ENCODE measurements at regions not wholly inside any gene's neighbourhood (a gene's known extent, or its start where the extent isn't known, plus 50 kb on each side); places are given as distances from the start of the nearest gene placed in this dataset.

DNA sequence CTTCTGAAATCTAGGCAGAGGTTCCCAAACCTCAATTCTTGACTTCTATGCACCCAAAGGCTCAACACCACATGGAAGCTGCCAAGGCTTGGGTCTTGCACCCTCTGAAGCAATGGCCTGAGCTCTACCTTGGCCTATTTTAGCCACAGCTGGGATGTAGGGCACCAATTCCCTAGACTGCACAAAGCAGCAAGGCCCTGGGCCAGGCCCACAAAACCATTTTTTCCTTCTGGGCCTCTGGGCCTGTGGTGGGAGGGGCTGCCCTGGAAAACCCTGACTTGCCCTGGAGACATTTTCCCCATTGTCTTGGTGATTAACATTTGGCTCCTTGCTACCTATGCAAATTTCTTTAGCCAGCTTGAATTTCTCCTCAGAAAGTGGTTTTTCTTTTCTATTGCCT lies 315.2 kb downstream of the DCDC2C start:
- FAIRE-seq: no peak
- Histone ChIP-seq H3K4me3 (ENCODE audit: low read depth, low read length) (no peak overlapping the region), H3K27me3 (ENCODE audit: control insufficient read depth, insufficient read depth, low read length) (no peaks in the 10 kb centered on the region), H3K36me3 (ENCODE audit: control insufficient read depth, insufficient read depth, low read length) (no peaks in the 10 kb centered on the region)
- TF ChIP-seq, protein P1, sequence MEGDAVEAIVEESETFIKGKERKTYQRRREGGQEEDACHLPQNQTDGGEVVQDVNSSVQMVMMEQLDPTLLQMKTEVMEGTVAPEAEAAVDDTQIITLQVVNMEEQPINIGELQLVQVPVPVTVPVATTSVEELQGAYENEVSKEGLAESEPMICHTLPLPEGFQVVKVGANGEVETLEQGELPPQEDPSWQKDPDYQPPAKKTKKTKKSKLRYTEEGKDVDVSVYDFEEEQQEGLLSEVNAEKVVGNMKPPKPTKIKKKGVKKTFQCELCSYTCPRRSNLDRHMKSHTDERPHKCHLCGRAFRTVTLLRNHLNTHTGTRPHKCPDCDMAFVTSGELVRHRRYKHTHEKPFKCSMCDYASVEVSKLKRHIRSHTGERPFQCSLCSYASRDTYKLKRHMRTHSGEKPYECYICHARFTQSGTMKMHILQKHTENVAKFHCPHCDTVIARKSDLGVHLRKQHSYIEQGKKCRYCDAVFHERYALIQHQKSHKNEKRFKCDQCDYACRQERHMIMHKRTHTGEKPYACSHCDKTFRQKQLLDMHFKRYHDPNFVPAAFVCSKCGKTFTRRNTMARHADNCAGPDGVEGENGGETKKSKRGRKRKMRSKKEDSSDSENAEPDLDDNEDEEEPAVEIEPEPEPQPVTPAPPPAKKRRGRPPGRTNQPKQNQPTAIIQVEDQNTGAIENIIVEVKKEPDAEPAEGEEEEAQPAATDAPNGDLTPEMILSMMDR (IDR thresholded peaks at IDR 0.05; ENCODE audit: insufficient read depth, low read length, severe bottlenecking): no peak
- DNase-seq (ENCODE audit: low read depth): no peak

- Histone ChIP-seq H3K4me3 (ENCODE audit: low read depth, low read length) (no peak overlapping the region), H3K27me3 (ENCODE audit: control insufficient read depth, insufficient read depth, low read length) (no peaks in the 10 kb centered on the region), H3K36me3 (ENCODE audit: control insufficient read depth, insufficient read depth, low read length) (no peaks in the 10 kb centered on the region)
- TF ChIP-seq, protein P1 (IDR thresholded peaks at IDR 0.05; ENCODE audit: insufficient read depth, low read length, severe bottlenecking): no peak
- DNase-seq (ENCODE audit: low read depth) (no peak), FAIRE-seq (no peak)
These were observed 316.8 kb downstream of the DCDC2C start for GRCh38 chr2:4020153-4020552.

- DNase-seq (ENCODE audit: low read depth): no peak
- TF ChIP-seq, protein P1 (IDR thresholded peaks at IDR 0.05; ENCODE audit: insufficient read depth, low read length, severe bottlenecking): no peak
- FAIRE-seq: no peak
- H3K36me3 ChIP-seq (ENCODE audit: control insufficient read depth, insufficient read depth, low read length): no peaks in the 10 kb centered on the region
- H3K4me3 ChIP-seq (ENCODE audit: low read depth, low read length): no peak overlapping the region
- H3K27me3 ChIP-seq (ENCODE audit: control insufficient read depth, insufficient read depth, low read length): no peaks in the 10 kb centered on the region
These were observed 317.3 kb downstream of the DCDC2C start for GRCh38 chr2:4020649-4021048.

DNA sequence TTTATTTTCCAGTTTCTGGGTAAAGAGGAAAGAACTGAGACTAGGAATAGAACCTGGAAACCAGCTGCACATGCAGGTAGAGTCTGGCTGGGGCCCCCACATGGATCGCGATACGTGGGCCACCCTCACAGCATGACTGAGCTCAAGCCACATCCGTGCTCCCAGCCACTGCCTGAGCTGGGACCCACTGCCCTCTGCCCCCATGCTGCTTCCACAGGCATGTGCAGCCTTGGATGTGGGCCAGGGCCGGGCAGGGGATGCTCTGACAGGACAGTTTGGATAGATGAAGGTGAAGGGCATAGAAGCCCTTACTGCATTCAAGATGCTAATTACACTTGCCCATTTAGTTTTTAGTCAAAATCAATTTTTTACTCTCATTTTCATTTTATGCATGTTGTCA lies 321.2 kb downstream of the DCDC2C start:
- no peaks in the 10 kb centered on the region for H3K27me3 ChIP-seq (ENCODE audit: control insufficient read depth, insufficient read depth, low read length)
- no peaks in the 10 kb centered on the region for H3K36me3 ChIP-seq (ENCODE audit: control insufficient read depth, insufficient read depth, low read length)
- FAIRE-seq (no peak), DNase-seq (ENCODE audit: low read depth) (no peak)
- H3K4me3 ChIP-seq (ENCODE audit: low read depth, low read length): no peak overlapping the region
- TF ChIP-seq, protein P1 (IDR thresholded peaks at IDR 0.05; ENCODE audit: insufficient read depth, low read length, severe bottlenecking): no peak

DNA sequence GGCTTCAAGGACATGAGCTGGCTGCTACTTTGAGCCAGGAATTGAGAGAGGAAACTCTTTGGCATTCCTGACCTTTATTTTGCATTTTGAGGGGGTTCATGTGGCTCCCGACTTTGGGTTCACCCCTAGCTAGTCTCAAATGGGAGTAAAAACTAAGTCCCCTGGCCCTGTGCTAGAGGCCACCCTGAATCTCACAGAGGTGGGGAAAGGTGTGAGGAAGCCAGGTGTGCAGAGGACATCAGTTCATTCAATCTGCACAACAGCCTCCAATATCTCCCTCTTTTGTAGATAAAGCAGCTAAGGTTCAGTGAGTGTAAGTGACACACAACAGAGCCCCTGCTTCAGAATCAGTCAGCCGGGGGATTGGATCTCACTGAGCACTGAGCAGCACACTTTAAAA lies 325.7 kb downstream of the DCDC2C start:
- H3K4me3 ChIP-seq (ENCODE audit: low read depth, low read length): no peak overlapping the region

GRCh38 chr2:4039896-4040295 lies 336.5 kb downstream of the DCDC2C start:
- DNase-seq (ENCODE audit: low read depth) (no peak), FAIRE-seq (no peak)
- H3K4me3 ChIP-seq (ENCODE audit: low read depth, low read length): no peak overlapping the region
- no peaks in the 10 kb centered on the region for H3K36me3 ChIP-seq (ENCODE audit: control insufficient read depth, insufficient read depth, low read length)
- H3K27me3 ChIP-seq (ENCODE audit: control insufficient read depth, insufficient read depth, low read length): no peaks in the 10 kb centered on the region
- TF ChIP-seq, protein P1 (IDR thresholded peaks at IDR 0.05; ENCODE audit: insufficient read depth, low read length, severe bottlenecking): no peak

More for the DNA sequence above, 325.7 kb downstream of the DCDC2C start:
- FAIRE-seq (no peak), DNase-seq (ENCODE audit: low read depth) (no peak)
- Histone ChIP-seq H3K36me3 (ENCODE audit: control insufficient read depth, insufficient read depth, low read length) (no peaks in the 10 kb centered on the region), H3K27me3 (ENCODE audit: control insufficient read depth, insufficient read depth, low read length) (no peaks in the 10 kb centered on the region)
- TF ChIP-seq, protein P1 (IDR thresholded peaks at IDR 0.05; ENCODE audit: insufficient read depth, low read length, severe bottlenecking): no peak
